ENCODE measurements at regions not wholly inside any gene's neighbourhood (a gene's known extent, or its start where the extent isn't known, plus 50 kb on each side); places are given as distances from the start of the nearest gene placed in this dataset.
A peak's percentile ranks its signal among the peaks of the same experiment; 100 is the strongest.

GRCh38 chr12:90321369-90321768 is 612.7 kb upstream of the ATP2B1 start:
- no peak for DNase-seq (ENCODE audit: low read depth)

GRCh38 chr12:90311561-90311960 is 602.9 kb upstream of the ATP2B1 start:
- DNase-seq (ENCODE audit: low read depth), result no peak

- DNase-seq (ENCODE audit: low read depth), result no peak
Observed at GRCh38 chr12:90305379-90305778, 596.7 kb upstream of the ATP2B1 start.

GRCh38 chr12:90304231-90304630 is 595.6 kb upstream of the ATP2B1 start:
- DNase-seq (ENCODE audit: low read depth), result no peak

- no peak for DNase-seq (ENCODE audit: low read depth)
Observed at GRCh38 chr12:90303771-90304170, 595.1 kb upstream of the ATP2B1 start.

GRCh38 chr12:90301561-90302133 is 593.0 kb upstream of the ATP2B1 start:
- DNase-seq (ENCODE audit: low read depth), result no peak

GRCh38 chr12:90301095-90301494 is 592.5 kb upstream of the ATP2B1 start:
- no peak for DNase-seq (ENCODE audit: low read depth)

GRCh38 chr12:90299666-90300065 is 591.0 kb upstream of the ATP2B1 start:
- DNase-seq (ENCODE audit: low read depth), result no peak

- no peak for DNase-seq (ENCODE audit: low read depth)
Observed at GRCh38 chr12:90299121-90299520, 590.5 kb upstream of the ATP2B1 start.

GRCh38 chr12:90298289-90298948 is 589.8 kb upstream of the ATP2B1 start:
- no peak for DNase-seq (ENCODE audit: low read depth)

- DNase-seq (ENCODE audit: low read depth), result no peak
Observed at GRCh38 chr12:90295858-90296257, 587.2 kb upstream of the ATP2B1 start.

GRCh38 chr12:90292183-90292582 is 583.5 kb upstream of the ATP2B1 start:
- DNase-seq (ENCODE audit: low read depth), result peak; percentile 19

- peak; percentile 37 for DNase-seq (ENCODE audit: low read depth)
Observed at GRCh38 chr12:90290980-90291975, 582.6 kb upstream of the ATP2B1 start.

GRCh38 chr12:90287585-90287984 is 578.9 kb upstream of the ATP2B1 start:
- peak; percentile 13 for DNase-seq (ENCODE audit: low read depth)

- no peak for DNase-seq (ENCODE audit: low read depth)
Observed at GRCh38 chr12:90281154-90281868, 572.7 kb upstream of the ATP2B1 start.

- DNase-seq (ENCODE audit: low read depth), result peak; percentile 78
Observed at GRCh38 chr12:90280564-90281058, 572.0 kb upstream of the ATP2B1 start.

GRCh38 chr12:90280033-90280432 is 571.4 kb upstream of the ATP2B1 start:
- DNase-seq (ENCODE audit: low read depth), result peak; percentile 78

GRCh38 chr12:90275088-90275487 is 566.5 kb upstream of the ATP2B1 start:
- DNase-seq (ENCODE audit: low read depth), result no peak

GRCh38 chr12:90274407-90274806 is 565.8 kb upstream of the ATP2B1 start:
- no peak for DNase-seq (ENCODE audit: low read depth)

- no peak for DNase-seq (ENCODE audit: low read depth)
Observed at GRCh38 chr12:90268574-90268973, 559.9 kb upstream of the ATP2B1 start.

GRCh38 chr12:90262251-90262650 is 553.6 kb upstream of the ATP2B1 start:
- peak; percentile 58 for DNase-seq (ENCODE audit: low read depth)

- DNase-seq (ENCODE audit: low read depth), result no peak
Observed at GRCh38 chr12:90261283-90261682, 552.6 kb upstream of the ATP2B1 start.

Measured in amniotic epithelial cell (primary cell).